NCI-H1105 treated with DMSO at 0.1 percent for 48 hours (cell line): ENCODE measurements at regions not wholly inside any gene's neighbourhood (a gene's known extent, or its start where the extent isn't known, plus 50 kb on each side); places are given as distances from the start of the nearest gene placed in this dataset.
A peak's percentile ranks its signal among the peaks of the same experiment; 100 is the strongest.

Experiments used
- DNase-seq: peaks from one replicate; lab custom pipeline; 2025; lab: John Stamatoyannopoulos, UW

DNA sequence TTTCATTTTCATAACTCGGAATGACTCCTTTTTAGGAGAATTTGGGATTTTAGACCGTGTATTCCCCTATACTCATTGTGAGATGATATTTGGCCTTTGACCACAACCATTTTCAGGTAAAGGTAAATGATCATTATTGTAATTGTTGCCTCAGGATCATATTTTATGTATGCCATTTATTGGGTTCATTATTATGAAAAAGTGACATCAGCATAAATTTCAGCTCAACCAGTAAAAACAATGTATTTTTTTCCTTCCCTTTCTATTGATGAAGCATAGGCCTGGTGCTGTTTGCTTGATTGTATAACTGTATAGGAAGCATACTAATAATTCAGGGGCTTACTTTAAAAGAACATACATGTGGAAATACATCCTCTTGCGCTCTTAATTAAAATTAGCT is 832.9 kb upstream of the FANCL start:
- DNase-seq: no peak

DNA sequence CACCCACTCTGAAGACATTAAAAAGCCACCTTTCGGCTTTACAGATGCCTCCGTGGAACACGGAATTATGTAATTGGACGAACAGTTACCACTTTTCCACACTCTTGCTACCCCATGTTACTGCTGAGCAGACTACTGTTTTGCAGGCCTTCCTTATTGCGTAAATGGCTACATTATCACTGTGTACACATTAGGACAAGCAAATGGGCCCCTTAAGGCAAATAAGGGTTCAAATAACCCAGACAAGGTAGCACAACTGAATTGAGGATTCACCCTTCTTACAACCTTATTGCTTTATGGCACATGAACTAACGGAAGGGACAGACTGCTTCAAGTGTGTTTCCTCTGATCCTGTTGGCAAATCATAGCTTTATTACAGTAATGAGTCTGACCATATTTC is 832.2 kb upstream of the FANCL start:
- no peak for DNase-seq

- DNase-seq: no peak
These were observed 827.1 kb upstream of the FANCL start for GRCh38 chr2:59068255-59068654.

GRCh38 chr2:59066787-59067399 is 825.8 kb upstream of the FANCL start:
- DNase-seq: no peak

- DNase-seq: peak; percentile 5
These were observed 806.4 kb upstream of the FANCL start for GRCh38 chr2:59047373-59047995.

DNA sequence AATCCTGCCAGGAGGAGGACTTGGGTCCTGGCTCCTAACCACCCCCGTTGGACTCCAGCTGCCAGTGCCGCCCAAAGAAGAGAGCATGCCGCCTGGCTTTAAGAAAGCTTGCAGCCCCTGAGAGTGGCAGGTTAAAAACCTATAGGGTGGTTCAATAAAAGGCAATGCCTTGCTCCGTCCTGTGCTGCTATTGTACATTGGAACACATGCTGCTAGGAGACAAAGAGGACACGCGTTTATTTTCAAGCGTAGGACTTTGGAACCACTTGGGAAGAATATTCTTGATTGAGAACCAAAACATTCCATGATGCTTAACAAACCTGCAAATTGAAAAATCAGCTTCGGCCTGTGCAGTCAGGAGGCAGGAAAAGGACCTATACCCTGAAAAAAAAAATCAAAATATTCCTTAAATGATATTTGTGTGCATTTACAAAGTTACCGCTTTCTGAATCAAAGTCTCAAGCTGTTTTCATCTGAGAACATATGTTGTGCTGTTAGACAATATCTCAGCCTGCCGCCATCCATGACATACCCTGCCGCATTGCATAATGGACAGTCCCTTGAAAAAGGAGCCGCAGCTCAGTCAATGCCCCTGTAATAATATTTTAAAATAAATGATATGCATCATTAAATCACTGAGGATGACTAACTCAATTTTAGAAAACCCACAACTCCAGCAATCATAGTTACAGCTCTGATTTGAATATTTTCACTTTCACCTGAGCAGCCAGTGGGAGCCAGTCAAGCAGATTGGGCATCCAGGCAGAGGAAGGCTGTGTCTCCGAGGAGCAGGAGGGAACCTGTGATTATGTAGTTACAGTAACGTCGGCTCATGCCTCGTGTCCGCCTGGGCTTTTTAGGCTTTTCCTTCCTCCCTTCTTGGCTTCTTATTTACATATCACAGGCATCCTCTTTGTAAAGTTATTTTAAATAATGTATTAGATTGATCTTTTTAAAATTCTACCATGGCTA is 805.6 kb upstream of the FANCL start:
- DNase-seq: no peak

DNA sequence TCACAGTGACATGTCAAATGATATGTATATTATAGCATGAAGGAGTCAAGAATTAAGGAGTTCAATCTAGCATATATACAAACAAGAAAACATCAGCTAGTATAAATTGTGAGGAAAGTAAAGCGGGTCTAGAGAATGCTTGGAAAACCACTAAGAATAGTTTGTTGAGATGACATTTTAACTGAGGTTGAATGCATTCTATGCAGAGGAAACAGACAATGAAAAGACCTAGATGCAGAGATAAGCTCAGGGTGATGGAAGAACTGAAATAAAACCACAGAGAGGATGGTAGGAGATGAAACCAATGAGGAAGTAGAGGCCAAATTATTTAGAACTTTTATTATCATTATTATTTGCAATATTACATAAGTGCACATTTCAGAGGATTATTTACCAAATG is 803.6 kb upstream of the FANCL start:
- no peak for DNase-seq

- no peak for DNase-seq
These were observed 800.0 kb upstream of the FANCL start for GRCh38 chr2:59041139-59041538.

DNA sequence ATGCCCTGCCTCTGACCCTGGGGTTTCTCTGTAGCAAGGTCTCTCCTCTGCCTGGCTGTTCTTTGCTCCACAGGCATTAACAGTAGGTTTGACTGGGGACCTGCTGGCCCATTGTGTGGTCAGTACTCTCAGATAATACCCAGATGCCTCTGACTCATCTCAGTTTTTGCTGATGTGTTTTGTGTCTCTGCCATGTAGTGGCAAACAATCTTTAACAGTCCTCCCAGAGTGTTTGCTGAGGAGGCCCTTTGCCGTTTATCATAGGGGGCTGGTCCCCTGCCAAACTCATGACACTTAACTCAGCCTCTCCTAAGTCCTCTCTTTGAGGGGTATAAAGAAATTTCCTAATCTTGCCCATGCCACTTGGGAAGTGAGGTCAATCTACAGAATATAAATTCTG is 793.7 kb upstream of the FANCL start:
- no peak for DNase-seq

- no peak for DNase-seq
These were observed 793.0 kb upstream of the FANCL start for GRCh38 chr2:59034106-59034505.

DNA sequence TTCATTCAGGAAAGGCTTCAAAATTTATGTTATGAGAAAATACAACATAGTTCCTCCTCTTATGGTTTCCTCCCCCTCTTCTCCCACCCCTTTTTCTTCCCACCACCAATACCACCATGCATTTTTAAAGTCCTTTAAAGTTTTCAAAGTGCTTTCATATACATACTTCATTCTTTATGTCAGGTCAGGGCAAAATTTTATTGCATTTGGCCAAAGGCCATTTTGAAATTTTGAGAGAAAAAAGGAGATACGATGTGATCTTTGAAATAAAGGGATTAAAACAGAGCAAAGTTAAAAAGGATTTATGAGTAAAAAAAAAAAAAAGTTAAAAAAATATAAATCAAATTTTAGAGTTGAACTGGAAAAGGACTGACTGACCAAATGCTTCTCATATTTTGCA is 792.5 kb upstream of the FANCL start:
- no peak for DNase-seq

DNA sequence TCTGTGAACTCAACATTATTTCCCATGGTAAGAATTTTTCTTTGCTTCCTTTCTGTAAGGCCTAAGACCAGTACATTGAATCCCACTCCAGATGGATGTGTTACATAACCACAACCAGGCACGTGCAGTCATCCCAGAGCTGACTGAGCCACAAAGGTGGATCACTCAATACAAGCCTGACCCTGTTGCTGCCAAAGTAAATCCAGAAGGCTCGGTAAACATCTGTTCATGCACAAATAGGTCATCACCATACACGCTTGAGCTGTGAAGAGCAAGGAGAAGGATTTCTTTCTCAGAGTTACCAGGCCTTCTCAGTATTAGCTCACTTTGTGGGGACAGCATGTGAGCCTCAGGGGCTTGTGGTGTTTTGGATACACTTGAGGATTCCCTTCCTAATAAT is 791.4 kb upstream of the FANCL start:
- DNase-seq: no peak

DNA sequence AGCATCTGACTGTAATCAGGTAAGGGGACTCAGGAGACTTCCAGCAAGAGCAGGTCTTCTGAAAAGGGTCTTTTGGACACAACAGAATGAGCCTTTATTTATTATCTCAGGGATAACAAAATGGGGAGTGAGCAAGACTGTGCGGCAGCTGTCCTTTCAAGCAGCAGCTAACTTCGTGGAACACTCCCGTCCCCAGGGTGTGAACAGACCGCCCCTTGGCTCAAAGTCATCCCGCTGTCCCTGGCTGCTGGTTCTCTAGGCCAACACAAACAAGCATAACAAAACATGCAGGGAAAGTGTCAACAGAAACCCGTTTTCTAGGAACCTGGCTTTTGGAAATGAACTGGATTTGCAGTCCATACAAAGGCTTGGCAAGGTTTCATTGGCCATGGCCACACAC is 787.9 kb upstream of the FANCL start:
- DNase-seq: no peak

GRCh38 chr2:59027320-59027719 is 786.2 kb upstream of the FANCL start:
- no peak for DNase-seq

DNA sequence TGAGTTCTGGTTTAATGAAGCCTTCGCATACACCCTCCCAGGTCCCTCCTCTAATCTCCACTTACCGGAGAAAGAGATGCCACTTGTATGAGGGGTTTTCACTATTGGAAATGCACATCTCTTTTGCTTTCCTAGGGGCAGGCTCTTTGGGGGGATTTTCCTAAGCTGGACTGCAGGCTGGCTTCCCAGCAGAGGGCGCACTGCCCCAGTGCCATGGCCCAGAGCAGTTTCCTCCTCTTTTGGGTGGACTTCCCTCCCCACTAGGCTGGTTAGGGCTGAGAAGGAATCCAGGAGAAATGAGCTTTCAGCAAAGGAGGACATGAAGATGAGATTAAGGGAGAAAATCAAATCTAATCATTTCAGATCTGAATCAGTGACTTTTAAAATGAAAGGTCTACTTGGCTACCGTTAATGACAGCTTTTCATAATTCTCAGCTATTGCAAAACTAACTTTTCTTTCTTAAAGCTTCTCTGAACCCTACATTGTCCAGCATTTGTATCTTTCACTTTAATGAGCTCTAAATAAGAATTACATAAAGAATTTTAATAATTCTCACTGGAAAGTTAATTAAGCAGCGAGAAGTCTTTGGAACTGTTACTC is 784.1 kb upstream of the FANCL start:
- peak; percentile 8 for DNase-seq

DNA sequence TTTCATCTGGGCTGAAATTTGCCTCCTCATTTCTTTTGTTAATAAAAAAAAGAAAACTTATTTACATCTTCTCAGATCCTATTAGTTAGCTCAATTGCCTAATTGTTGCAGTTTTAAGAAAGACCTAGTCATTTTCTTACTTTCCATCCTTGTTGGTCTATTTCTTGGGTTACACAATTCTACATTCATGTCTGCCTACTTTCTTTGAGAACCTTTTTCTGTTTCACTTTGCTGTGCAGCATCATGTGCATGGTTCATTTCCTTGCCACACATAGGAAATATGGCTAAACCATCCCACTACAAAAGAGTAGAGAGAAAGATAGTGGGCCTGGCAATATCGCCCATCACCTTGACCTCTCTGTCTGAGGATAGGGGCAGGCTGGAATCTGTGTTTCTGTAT is 780.7 kb upstream of the FANCL start:
- DNase-seq: no peak

DNA sequence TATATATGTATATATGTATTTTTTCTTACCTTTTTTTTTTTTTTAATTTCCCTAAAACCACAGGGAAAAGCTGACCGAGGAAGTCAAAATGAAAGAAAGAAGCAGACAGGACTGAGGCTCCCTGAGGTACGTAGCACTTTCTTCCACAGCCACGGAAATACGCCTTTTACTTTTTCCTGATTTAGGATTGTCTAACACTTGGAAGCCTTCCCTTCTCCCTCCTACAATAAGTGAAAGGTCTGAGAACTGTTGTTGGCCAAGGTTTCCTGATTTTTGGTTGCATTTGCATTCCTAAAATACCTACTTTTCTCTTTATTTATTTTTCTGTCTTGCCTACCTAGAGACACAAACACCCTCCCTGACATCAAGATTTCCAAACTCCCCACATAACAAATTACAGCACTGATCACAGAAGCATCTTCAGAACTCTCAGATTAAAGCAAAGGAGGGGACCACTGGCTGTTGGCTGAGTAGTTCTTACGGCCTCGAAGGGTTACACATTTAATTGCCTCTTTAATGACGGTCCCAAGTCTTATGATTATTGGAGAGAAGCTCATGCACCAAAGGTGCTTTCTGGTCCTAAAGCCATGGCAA is 778.5 kb upstream of the FANCL start:
- DNase-seq: no peak

GRCh38 chr2:59018737-59019136 is 777.6 kb upstream of the FANCL start:
- DNase-seq: no peak

DNA sequence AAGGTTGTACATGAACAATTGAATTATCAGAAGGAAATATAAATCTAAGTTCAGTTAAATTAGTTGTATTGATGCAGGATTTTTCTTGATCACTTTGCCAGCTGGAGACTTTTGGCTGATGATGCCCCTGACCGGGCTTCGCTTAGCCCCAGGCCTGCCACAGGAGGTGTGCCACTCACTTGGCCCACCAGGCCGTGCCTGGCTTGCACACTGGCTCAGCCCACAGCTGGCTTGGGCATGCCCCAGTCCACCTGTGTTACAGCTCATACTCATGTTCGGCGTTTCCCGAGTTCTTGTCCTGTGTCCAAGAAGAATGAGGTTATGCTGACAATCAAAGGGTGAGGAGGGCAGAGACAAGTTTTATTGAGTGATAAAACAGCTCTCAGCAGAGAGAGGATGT is 773.9 kb upstream of the FANCL start:
- no peak for DNase-seq

- no peak for DNase-seq
These were observed 771.8 kb upstream of the FANCL start for GRCh38 chr2:59012971-59013370.

GRCh38 chr2:59012234-59012633 is 771.1 kb upstream of the FANCL start:
- DNase-seq: no peak

GRCh38 chr2:59008950-59009349 is 767.8 kb upstream of the FANCL start:
- no peak for DNase-seq
